Gastroesophageal sphincter (tissue), 3 donors: ENCODE measurements at regions not wholly inside any gene's neighbourhood (a gene's known extent, or its start where the extent isn't known, plus 50 kb on each side); places are given as distances from the start of the nearest gene placed in this dataset.

Experiments
- POLR2A ChIP-seq, 2 donors: fragments of 450-650 bp; IDR thresholded peaks; one replicate each; pipeline ENCODE4 v1.6.1; 2017; ENCODE audit warnings: antibody characterized with exemption in 2 of 2, mild to moderate bottlenecking in 2 of 2, moderate library complexity in 1 of 2
- POLR2AphosphoS5 ChIP-seq: sonication (generic); formaldehyde crosslinking; IDR thresholded peaks from one replicate; pipeline ENCODE4 v1.6.1; 2017; ENCODE audit warnings: antibody characterized with exemption
- TF ChIP-seq, protein P1 (sequence below), 4 experiments: fragments of 200-600 bp in 2 of 4; fragments of 450-650 bp in 2 of 4; sonication (generic) in 1 of 4; IDR thresholded peaks; one replicate each; pipeline ENCODE4 v1.5.1; 2017 to 2019; ENCODE audit warnings: antibody characterized with exemption in 4 of 4, mild to moderate bottlenecking in 2 of 4, moderate library complexity in 2 of 4

DNA sequence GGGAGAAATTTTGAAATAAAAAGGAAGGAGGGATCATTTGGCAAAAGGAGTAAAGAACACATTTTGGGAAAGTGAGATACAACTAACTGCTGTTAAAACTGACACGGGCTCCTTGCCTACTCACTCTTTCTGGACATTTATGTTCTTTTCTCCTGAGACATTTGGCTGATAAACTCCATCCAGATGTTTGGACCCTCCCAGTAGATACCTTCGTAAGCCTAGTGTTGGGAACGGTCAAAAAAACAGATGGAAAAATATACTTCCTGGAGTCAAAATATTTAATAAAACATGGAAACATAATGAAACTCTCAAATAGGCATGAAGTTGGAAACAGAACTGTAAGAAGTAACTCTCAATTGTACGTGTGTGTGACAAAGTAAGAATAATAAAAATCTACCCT is 360.1 kb upstream of the RIOK2 start:
- TF ChIP-seq POLR2A (IDR thresholded peaks at IDR 0.05) = no peak
- TF ChIP-seq, protein P1, sequence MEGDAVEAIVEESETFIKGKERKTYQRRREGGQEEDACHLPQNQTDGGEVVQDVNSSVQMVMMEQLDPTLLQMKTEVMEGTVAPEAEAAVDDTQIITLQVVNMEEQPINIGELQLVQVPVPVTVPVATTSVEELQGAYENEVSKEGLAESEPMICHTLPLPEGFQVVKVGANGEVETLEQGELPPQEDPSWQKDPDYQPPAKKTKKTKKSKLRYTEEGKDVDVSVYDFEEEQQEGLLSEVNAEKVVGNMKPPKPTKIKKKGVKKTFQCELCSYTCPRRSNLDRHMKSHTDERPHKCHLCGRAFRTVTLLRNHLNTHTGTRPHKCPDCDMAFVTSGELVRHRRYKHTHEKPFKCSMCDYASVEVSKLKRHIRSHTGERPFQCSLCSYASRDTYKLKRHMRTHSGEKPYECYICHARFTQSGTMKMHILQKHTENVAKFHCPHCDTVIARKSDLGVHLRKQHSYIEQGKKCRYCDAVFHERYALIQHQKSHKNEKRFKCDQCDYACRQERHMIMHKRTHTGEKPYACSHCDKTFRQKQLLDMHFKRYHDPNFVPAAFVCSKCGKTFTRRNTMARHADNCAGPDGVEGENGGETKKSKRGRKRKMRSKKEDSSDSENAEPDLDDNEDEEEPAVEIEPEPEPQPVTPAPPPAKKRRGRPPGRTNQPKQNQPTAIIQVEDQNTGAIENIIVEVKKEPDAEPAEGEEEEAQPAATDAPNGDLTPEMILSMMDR (IDR thresholded peaks at IDR 0.05) = no peak
- TF ChIP-seq POLR2AphosphoS5 = no peak
